GM12891 (cell line): ENCODE measurements at regions not wholly inside any gene's neighbourhood (a gene's known extent, or its start where the extent isn't known, plus 50 kb on each side); places are given as distances from the start of the nearest gene placed in this dataset.
"Not testable (repeated sequence)": the region's sequence is repeated elsewhere in the genome, so short reads cannot be mapped to it uniquely, and the experiment has no call there.

Experiments used
- DNase-seq: peaks from one replicate; pipeline ENCODE4 v3.0.0; 2011; ENCODE audit warnings: low spot score; ENCODE audit not compliant: insufficient read length
- FAIRE-seq: peaks from 2 replicates; lab custom pipeline; 2011; peaks lifted over from hg19 to GRCh38; lab: Jason Lieb, UNC
- PAX5 ChIP-seq: IDR thresholded peaks from 2 replicates; pipeline ENCODE4 v1.6.1; 2011; ENCODE audit warnings: low read length, moderate library complexity, mild to moderate bottlenecking; ENCODE audit not compliant: insufficient read depth, severe bottlenecking
- POLR2A ChIP-seq: IDR thresholded peaks from 2 replicates; pipeline ENCODE4 v1.6.1; 2011; ENCODE audit warnings: low read depth, low read length, control low read depth
- POLR2AphosphoS5 ChIP-seq: IDR thresholded peaks from 2 replicates; pipeline ENCODE4 v1.6.1; 2011; ENCODE audit warnings: low read depth, low read length, control low read depth
- POU2F2 ChIP-seq: IDR thresholded peaks from 2 replicates; pipeline ENCODE4 v1.6.1; 2011; ENCODE audit warnings: low read depth, mild to moderate bottlenecking, control low read depth, low read length, moderate library complexity
- SPI1 ChIP-seq: IDR thresholded peaks from 2 replicates; pipeline ENCODE4 v1.6.1; 2011; ENCODE audit warnings: low read depth, low read length, control low read depth
- TAF1 ChIP-seq: IDR thresholded peaks from 2 replicates; pipeline ENCODE4 v1.6.1; 2011; ENCODE audit warnings: low read depth, low read length, control low read depth

GRCh38 chr20:1757606-1758512 lies 100.3 kb upstream of the SIRPG start:
- FAIRE-seq: no peak
- DNase-seq: no peak
- TF ChIP-seq POU2F2: no peak
- TF ChIP-seq SPI1: no peak
- TF ChIP-seq PAX5: no peak
- TF ChIP-seq POLR2AphosphoS5: no peak
- TF ChIP-seq POLR2A: no peak
- TF ChIP-seq TAF1: no peak

GRCh38 chr20:1757072-1757471 lies 99.5 kb upstream of the SIRPG start:
- no peak for DNase-seq
- TF ChIP-seq SPI1 (no peak), POU2F2 (no peak), PAX5 (no peak), POLR2A (no peak), TAF1 (no peak), POLR2AphosphoS5 (no peak)
- no peak for FAIRE-seq

- FAIRE-seq: no peak
- TF ChIP-seq POLR2A (no peak), SPI1 (no peak), POLR2AphosphoS5 (no peak), PAX5 (no peak), POU2F2 (no peak), TAF1 (no peak)
- DNase-seq: no peak
Observed at GRCh38 chr20:1754749-1755148, 97.2 kb upstream of the SIRPG start.

GRCh38 chr20:1754306-1754705 lies 96.7 kb upstream of the SIRPG start:
- FAIRE-seq: no peak
- TF ChIP-seq SPI1 (no peak), PAX5 (no peak), POU2F2 (no peak)
- no peak for DNase-seq

DNA sequence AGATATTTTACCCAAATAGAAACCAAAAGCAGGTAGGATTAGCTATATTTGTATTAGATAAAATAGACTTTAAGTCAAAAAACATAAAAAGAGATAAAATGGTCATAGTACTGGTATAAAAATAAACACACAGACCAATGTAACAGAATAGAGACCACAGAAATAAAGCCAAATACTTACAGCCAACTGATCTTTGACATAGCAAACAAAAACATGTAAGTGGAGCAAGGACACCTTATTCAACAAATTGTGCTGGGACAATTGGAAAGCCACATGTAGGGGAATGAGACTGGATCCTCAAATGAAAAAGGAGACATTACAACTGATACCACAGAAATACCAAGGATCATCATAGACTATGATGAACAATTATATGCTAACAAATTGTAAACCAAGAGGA lies 94.5 kb upstream of the SIRPG start:
- FAIRE-seq: no peak
- TF ChIP-seq SPI1: no peak
- no peak for TF ChIP-seq PAX5
- no peak for TF ChIP-seq TAF1
- TF ChIP-seq POU2F2: no peak
- no peak for TF ChIP-seq POLR2AphosphoS5
- TF ChIP-seq POLR2A: no peak

DNA sequence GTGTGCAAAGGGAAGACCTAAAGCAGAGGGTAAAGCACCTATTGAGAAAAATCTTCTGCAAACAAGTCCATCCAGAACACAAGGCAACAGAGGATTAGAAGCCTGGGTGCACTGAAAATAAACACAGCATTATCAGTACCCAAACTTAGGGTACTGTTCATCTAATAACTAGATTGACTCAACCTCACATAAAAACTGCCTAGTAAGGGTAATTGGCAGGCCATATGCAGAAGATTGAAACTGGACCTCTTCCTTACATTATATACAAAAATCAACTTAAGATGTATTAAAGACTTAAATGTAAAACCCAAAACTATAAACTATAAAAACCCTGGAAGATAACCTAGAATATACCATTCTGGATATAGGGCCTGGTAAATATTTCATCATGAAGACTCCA lies 91.2 kb upstream of the SIRPG start:
- no peak for FAIRE-seq
- no peak for TF ChIP-seq POU2F2
- no peak for TF ChIP-seq POLR2A
- no peak for TF ChIP-seq PAX5
- TF ChIP-seq TAF1: no peak
- no peak for TF ChIP-seq POLR2AphosphoS5
- TF ChIP-seq SPI1: no peak
- no peak for DNase-seq

More for the DNA sequence above, 94.5 kb upstream of the SIRPG start:
- no peak for DNase-seq

- no peak for FAIRE-seq
- no peak for DNase-seq
- TF ChIP-seq POLR2A (no peak), POLR2AphosphoS5 (no peak), SPI1 (no peak), PAX5 (no peak), TAF1 (no peak), POU2F2 (no peak)
Observed at GRCh38 chr20:1747953-1748577, 90.5 kb upstream of the SIRPG start.

DNA sequence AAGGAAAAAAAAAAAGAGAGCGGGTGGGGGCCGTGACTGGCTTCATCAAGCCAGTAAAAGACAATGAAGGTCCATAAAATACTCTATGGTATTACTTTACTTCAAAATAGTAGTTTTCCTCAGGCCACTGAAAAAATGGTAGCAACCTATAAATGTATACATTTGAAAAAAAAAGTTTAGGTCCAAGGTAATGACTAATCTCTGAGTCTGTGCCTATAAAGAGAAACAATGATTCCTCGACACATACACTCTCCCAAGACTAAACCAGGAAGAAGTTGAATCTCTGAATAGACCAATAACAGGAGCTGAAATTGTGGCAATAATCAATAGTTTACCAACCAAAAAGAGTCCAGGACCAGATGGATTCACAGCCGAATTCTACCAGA lies 84.5 kb upstream of the SIRPG start:
- not testable (repeated sequence) for FAIRE-seq, DNase-seq

- DNase-seq: no peak
- no peak for FAIRE-seq
- TF ChIP-seq POU2F2 (no peak), POLR2A (no peak), SPI1 (peak; percentile 87), POLR2AphosphoS5 (no peak), TAF1 (no peak)
Observed at GRCh38 chr20:1741309-1742048, 83.9 kb upstream of the SIRPG start.

GRCh38 chr20:1737134-1737533 lies 79.6 kb upstream of the SIRPG start:
- FAIRE-seq: no peak
- no peak for DNase-seq
- TF ChIP-seq PAX5: no peak
- TF ChIP-seq SPI1: no peak
- TF ChIP-seq TAF1: no peak
- no peak for TF ChIP-seq POU2F2
- no peak for TF ChIP-seq POLR2A
- TF ChIP-seq POLR2AphosphoS5: no peak
